Tibial nerve (tissue), 3 donors: ENCODE measurements at regions not wholly inside any gene's neighbourhood (a gene's known extent, or its start where the extent isn't known, plus 50 kb on each side); places are given as distances from the start of the nearest gene placed in this dataset.

Experiments
- POLR2A ChIP-seq, 2 donors: fragments of 450-650 bp; IDR thresholded peaks; one replicate each; pipeline ENCODE4 v1.6.1; 2017; ENCODE audit warnings: antibody characterized with exemption in 2 of 2, mild to moderate bottlenecking in 2 of 2, moderate library complexity in 2 of 2
- TF ChIP-seq, protein P1 (sequence below), 5 experiments: fragments of 200-600 bp in 3 of 5; fragments of 450-650 bp in 2 of 5; sonication (generic) in 3 of 5; IDR thresholded peaks; one replicate each; pipeline ENCODE4 v1.5.1; 2016 to 2019; ENCODE audit warnings: antibody characterized with exemption in 5 of 5, mild to moderate bottlenecking in 3 of 5, moderate library complexity in 2 of 5

DNA sequence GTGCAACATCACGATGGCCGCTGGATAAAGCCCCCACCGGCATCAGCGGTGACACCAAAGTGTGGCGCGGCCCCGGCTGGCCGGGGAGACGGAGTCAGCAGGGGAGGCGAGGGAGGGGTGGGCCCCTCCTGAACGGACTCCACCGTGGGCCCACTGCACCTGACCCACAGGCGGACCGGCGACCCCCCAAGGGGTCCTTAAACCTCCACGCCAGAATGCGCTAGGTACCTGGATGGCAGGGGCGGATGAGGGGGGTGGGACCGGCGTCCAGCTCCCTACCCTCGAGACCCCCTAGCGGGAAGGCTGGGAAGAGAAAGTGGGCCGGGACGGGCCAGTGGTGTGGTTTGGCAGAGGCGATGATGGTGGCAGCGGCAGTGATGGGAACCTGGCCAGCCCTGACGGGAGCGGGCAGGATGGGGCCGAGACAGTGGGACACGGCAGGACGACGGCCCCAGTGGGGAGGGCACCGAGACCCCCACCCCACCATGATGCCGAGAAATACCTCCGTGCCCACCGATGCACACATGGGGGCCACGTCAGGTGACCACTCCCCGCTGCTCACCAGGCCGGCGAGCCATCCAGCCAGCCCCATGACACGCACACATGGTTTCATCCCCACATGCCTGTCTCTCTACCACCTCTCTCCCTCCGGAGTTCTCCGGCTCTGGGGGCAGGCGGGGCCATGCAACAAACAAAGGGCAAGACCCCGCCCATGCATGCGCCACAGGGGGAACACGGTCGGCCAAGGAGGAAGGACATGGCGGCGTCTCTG, 771.9 kb upstream of the DEFB115 start:
- TF ChIP-seq, protein P1, sequence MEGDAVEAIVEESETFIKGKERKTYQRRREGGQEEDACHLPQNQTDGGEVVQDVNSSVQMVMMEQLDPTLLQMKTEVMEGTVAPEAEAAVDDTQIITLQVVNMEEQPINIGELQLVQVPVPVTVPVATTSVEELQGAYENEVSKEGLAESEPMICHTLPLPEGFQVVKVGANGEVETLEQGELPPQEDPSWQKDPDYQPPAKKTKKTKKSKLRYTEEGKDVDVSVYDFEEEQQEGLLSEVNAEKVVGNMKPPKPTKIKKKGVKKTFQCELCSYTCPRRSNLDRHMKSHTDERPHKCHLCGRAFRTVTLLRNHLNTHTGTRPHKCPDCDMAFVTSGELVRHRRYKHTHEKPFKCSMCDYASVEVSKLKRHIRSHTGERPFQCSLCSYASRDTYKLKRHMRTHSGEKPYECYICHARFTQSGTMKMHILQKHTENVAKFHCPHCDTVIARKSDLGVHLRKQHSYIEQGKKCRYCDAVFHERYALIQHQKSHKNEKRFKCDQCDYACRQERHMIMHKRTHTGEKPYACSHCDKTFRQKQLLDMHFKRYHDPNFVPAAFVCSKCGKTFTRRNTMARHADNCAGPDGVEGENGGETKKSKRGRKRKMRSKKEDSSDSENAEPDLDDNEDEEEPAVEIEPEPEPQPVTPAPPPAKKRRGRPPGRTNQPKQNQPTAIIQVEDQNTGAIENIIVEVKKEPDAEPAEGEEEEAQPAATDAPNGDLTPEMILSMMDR (IDR thresholded peaks at IDR 0.05) = no peak
- TF ChIP-seq POLR2A (IDR thresholded peaks at IDR 0.05) = no peak
